ENCODE measurements at regions not wholly inside any gene's neighbourhood (a gene's known extent, or its start where the extent isn't known, plus 50 kb on each side); places are given as distances from the start of the nearest gene placed in this dataset.

DNA sequence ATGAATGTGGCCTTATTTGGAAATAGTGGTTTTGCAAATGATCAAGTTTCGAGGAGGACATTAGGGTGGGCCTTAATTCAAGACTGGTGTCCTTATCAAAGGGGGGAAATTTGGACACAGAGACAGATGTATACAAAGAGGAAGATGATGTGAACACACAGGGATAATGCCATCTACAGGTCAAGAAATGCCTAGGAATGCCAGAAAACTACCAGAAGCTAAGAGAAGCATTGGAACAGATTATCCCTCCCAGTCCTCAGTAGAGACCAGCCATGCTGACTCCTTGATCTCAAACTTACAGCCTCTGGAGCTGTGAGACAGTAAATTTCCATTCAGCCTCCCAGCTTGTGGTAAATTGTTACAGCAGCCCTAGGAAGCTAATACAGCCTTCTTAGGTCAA lies 151.4 kb downstream of the PTGER3 start:
- TF ChIP-seq ATF2 (CRISPR knock-in tag; IDR thresholded peaks at IDR 0.05; ENCODE audit: borderline replicate concordance, low read depth) (no peak), CREB1 (CRISPR knock-in tag; IDR thresholded peaks at IDR 0.05) (no peak), NFE2L1 (CRISPR knock-in tag; IDR thresholded peaks at IDR 0.05) (no peak), PRRX2 (CRISPR knock-in tag; IDR thresholded peaks at IDR 0.05) (no peak), ARID4B (CRISPR knock-in tag; IDR thresholded peaks at IDR 0.05; ENCODE audit: borderline replicate concordance) (no peak), CTCF (IDR thresholded peaks at IDR 0.05) (no peak)
- TF ChIP-seq, protein P1, sequence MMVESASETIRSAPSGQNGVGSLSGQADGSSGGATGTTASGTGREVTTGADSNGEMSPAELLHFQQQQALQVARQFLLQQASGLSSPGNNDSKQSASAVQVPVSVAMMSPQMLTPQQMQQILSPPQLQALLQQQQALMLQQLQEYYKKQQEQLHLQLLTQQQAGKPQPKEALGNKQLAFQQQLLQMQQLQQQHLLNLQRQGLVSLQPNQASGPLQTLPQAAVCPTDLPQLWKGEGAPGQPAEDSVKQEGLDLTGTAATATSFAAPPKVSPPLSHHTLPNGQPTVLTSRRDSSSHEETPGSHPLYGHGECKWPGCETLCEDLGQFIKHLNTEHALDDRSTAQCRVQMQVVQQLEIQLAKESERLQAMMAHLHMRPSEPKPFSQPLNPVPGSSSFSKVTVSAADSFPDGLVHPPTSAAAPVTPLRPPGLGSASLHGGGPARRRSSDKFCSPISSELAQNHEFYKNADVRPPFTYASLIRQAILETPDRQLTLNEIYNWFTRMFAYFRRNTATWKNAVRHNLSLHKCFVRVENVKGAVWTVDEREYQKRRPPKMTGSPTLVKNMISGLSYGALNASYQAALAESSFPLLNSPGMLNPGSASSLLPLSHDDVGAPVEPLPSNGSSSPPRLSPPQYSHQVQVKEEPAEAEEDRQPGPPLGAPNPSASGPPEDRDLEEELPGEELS (CRISPR knock-in tag; IDR thresholded peaks at IDR 0.05), result no peak
- TF ChIP-seq, protein P2, sequence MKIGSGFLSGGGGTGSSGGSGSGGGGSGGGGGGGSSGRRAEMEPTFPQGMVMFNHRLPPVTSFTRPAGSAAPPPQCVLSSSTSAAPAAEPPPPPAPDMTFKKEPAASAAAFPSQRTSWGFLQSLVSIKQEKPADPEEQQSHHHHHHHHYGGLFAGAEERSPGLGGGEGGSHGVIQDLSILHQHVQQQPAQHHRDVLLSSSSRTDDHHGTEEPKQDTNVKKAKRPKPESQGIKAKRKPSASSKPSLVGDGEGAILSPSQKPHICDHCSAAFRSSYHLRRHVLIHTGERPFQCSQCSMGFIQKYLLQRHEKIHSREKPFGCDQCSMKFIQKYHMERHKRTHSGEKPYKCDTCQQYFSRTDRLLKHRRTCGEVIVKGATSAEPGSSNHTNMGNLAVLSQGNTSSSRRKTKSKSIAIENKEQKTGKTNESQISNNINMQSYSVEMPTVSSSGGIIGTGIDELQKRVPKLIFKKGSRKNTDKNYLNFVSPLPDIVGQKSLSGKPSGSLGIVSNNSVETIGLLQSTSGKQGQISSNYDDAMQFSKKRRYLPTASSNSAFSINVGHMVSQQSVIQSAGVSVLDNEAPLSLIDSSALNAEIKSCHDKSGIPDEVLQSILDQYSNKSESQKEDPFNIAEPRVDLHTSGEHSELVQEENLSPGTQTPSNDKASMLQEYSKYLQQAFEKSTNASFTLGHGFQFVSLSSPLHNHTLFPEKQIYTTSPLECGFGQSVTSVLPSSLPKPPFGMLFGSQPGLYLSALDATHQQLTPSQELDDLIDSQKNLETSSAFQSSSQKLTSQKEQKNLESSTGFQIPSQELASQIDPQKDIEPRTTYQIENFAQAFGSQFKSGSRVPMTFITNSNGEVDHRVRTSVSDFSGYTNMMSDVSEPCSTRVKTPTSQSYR (CRISPR knock-in tag; IDR thresholded peaks at IDR 0.05), result no peak
- TF ChIP-seq, protein P3, sequence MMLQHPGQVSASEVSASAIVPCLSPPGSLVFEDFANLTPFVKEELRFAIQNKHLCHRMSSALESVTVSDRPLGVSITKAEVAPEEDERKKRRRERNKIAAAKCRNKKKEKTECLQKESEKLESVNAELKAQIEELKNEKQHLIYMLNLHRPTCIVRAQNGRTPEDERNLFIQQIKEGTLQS (CRISPR knock-in tag; conservative IDR thresholded peaks at IDR 0.05), result no peak

All from WTC11 (cell line).